SK-N-SH (cell line): ENCODE measurements at regions not wholly inside any gene's neighbourhood (a gene's known extent, or its start where the extent isn't known, plus 50 kb on each side); places are given as distances from the start of the nearest gene placed in this dataset.
A peak's percentile ranks its signal among the peaks of the same experiment; 100 is the strongest.

ENCODE experiments used
- CTCF ChIA-PET: fragments of 300-600, 350-600 bp; formaldehyde crosslinking; extraction: SDS; loops from one replicate; lab custom pipeline; 2021; lab: Yijun Ruan, JAX
- POLR2A ChIA-PET: fragments of 350-600 bp; sonication (Branson Sonifier 250); formaldehyde crosslinking; extraction: SDS; loops from one replicate; lab custom pipeline; 2020; ENCODE audit warnings: antibody characterized with exemption, inconsistent platforms; lab: Yijun Ruan, JAX
- DNase-seq: peaks from one replicate; pipeline ENCODE4 v3.0.0; 2012
- H2AFZ ChIP-seq: fragments of 200-600 bp; sonication (generic); 2 replicates; pipeline ENCODE4 v1.8.1; 2016; ENCODE audit warnings: antibody characterized with exemption, mild to moderate bottlenecking, low read depth
- H3F3A ChIP-seq: fragments of 200-600 bp; sonication (generic); replicated peaks from 2 replicates; pipeline ENCODE3; 2016; ENCODE audit warnings: antibody characterized with exemption, mild to moderate bottlenecking; ENCODE audit not compliant: insufficient read depth
- H3K27ac ChIP-seq, 2 experiments: fragments of 200-500 bp in 1 of 2; fragments of 200-600 bp in 1 of 2; sonication (Bioruptor generic) in 1 of 2; sonication (generic), shearing (Covaris generic) in 1 of 2; 2 replicates each; pipeline versions ENCODE4 v1.5.1 to v1.6.1; 2014 to 2016; ENCODE audit warnings: low read depth in 2 of 2, inconsistent platforms in 1 of 2, low read length in 1 of 2, mild to moderate bottlenecking in 1 of 2, mixed read lengths in 1 of 2
- H3K27me3 ChIP-seq: fragments of 200-600 bp; sonication (generic), shearing (Covaris generic); 2 replicates; pipeline ENCODE4 v1.6.1; 2016; ENCODE audit warnings: mixed run types; ENCODE audit not compliant: insufficient read depth
- H3K36me3 ChIP-seq, 2 experiments: fragments of 200-500 bp in 1 of 2; fragments of 200-600 bp in 1 of 2; sonication (Bioruptor generic) in 1 of 2; sonication (generic) in 1 of 2; replicated peaks in 1 of 2; 2 replicates each; pipeline versions ENCODE3 to v1.5.1; 2014 to 2016; ENCODE audit warnings: low read length in 1 of 2, mild to moderate bottlenecking in 1 of 2; ENCODE audit not compliant: insufficient read depth in 2 of 2, control insufficient read depth in 1 of 2
- H3K4me1 ChIP-seq, 2 experiments: fragments of 200-500 bp in 1 of 2; fragments of 200-600 bp in 1 of 2; sonication (Bioruptor generic) in 1 of 2; sonication (generic), shearing (Covaris generic) in 1 of 2; 2 replicates each; pipeline versions ENCODE4 v1.5.1 to v1.6.1; 2014 to 2016; ENCODE audit warnings: low read depth in 1 of 2, low read length in 1 of 2, mixed run types in 1 of 2; ENCODE audit not compliant: insufficient read depth in 2 of 2, control insufficient read depth in 1 of 2
- H3K4me2 ChIP-seq: fragments of 200-600 bp; sonication (generic), shearing (Covaris generic); 2 replicates; pipeline ENCODE4 v1.6.1; 2017; ENCODE audit warnings: mixed run types
- H3K4me3 ChIP-seq, 2 experiments: fragments of 200-500 bp in 1 of 2; fragments of 200-600 bp in 1 of 2; sonication (Bioruptor generic) in 1 of 2; sonication (generic), shearing (Covaris generic) in 1 of 2; 2 replicates each; pipeline versions ENCODE4 v1.5.1 to v1.8.1; 2014 to 2016; ENCODE audit warnings: low read depth in 2 of 2, inconsistent platforms in 1 of 2, low read length in 1 of 2, mild to moderate bottlenecking in 1 of 2, mixed read lengths in 1 of 2, moderate library complexity in 1 of 2
- H3K79me2 ChIP-seq: fragments of 200-600 bp; sonication (generic); 2 replicates; pipeline ENCODE4 v1.8.1; 2017; ENCODE audit warnings: mild to moderate bottlenecking; ENCODE audit not compliant: insufficient read depth
- H3K9ac ChIP-seq: fragments of 200-600 bp; sonication (generic); 2 replicates; pipeline ENCODE4 v1.6.1; 2017; ENCODE audit warnings: mixed run types
- H3K9me2 ChIP-seq: fragments of 200-600 bp; sonication (generic); 2 replicates; pipeline ENCODE4 v1.6.1; 2017; ENCODE audit warnings: mixed run types
- H3K9me3 ChIP-seq: fragments of 200-600 bp; sonication (generic); 2 replicates; pipeline ENCODE4 v1.6.1; 2017; ENCODE audit warnings: mixed run types, mild to moderate bottlenecking, moderate library complexity
- H4K20me1 ChIP-seq: fragments of 200-600 bp; sonication (generic); 2 replicates; pipeline ENCODE4 v1.6.1; 2017; ENCODE audit warnings: mild to moderate bottlenecking, mixed run types; ENCODE audit not compliant: insufficient read depth
- EP300 ChIP-seq, 2 experiments: IDR thresholded peaks; 2 replicates each; pipeline versions ENCODE4 v1.4.0 to v1.6.1; 2012; ENCODE audit warnings: borderline replicate concordance in 1 of 2, low read depth in 1 of 2, low read length in 1 of 2
- EZH2phosphoT487 ChIP-seq: fragments of 200-600 bp; sonication (generic); IDR thresholded peaks from 2 replicates; pipeline ENCODE4 v1.6.1; 2017; ENCODE audit warnings: low read depth, mixed run types, mild to moderate bottlenecking, antibody characterized with exemption, moderate library complexity, borderline replicate concordance
- GATA2 ChIP-seq: sonication (generic); formaldehyde crosslinking; IDR thresholded peaks from 2 replicates; pipeline ENCODE4 v1.5.0; 2020; ENCODE audit warnings: mild to moderate bottlenecking, missing genetic modification reagents
- IRF3 ChIP-seq: fragments of 150-350 bp; IDR thresholded peaks from 2 replicates; pipeline ENCODE4 v1.6.1; 2016; ENCODE audit warnings: mild to moderate bottlenecking, low read depth, low read length
- JUND ChIP-seq: IDR thresholded peaks from 2 replicates; pipeline ENCODE4 v1.4.0; 2012
- MAX ChIP-seq: IDR thresholded peaks from 2 replicates; pipeline ENCODE4 v1.4.0; 2012; ENCODE audit warnings: low read depth
- MEF2A ChIP-seq: IDR thresholded peaks from 2 replicates; pipeline ENCODE4 v1.4.0; 2012; ENCODE audit warnings: low read depth, borderline replicate concordance
- NRF1 ChIP-seq: IDR thresholded peaks from 2 replicates; pipeline ENCODE4 v1.6.1; 2012; ENCODE audit warnings: low read depth, mild to moderate bottlenecking, low read length
- PBX3 ChIP-seq: IDR thresholded peaks from 2 replicates; pipeline ENCODE4; 2012
- REST ChIP-seq: IDR thresholded peaks from 2 replicates; pipeline ENCODE4 v1.6.1; 2012; ENCODE audit warnings: mild to moderate bottlenecking, low read depth, low read length, moderate library complexity
- RXRA ChIP-seq: IDR thresholded peaks from 2 replicates; pipeline ENCODE4 v1.4.0; 2012; ENCODE audit warnings: low read depth, mild to moderate bottlenecking, borderline replicate concordance
- SIN3A ChIP-seq: IDR thresholded peaks from 2 replicates; pipeline ENCODE4 v1.6.1; 2012; ENCODE audit warnings: low read depth, mild to moderate bottlenecking, low read length, moderate library complexity, borderline replicate concordance
- SMC3 ChIP-seq: IDR thresholded peaks from 2 replicates; pipeline ENCODE4 v1.6.1; 2012; ENCODE audit warnings: low read depth, low read length, improper control_type of control experiment
- TCF12 ChIP-seq: IDR thresholded peaks from 2 replicates; pipeline ENCODE4 v1.4.0; 2012
- TEAD4 ChIP-seq: IDR thresholded peaks from 2 replicates; pipeline ENCODE4 v1.4.0; 2012; ENCODE audit warnings: mild to moderate bottlenecking, borderline replicate concordance; ENCODE audit not compliant: insufficient read depth
- USF1 ChIP-seq: IDR thresholded peaks from 2 replicates; pipeline ENCODE4 v1.4.0; 2012; ENCODE audit warnings: low read depth, borderline replicate concordance
- ZBTB33 ChIP-seq: IDR thresholded peaks from 2 replicates; pipeline ENCODE4 v1.4.0; 2012; ENCODE audit warnings: low read depth, borderline replicate concordance
- WGBS: methylation state at CpG from one replicate; pipeline ENCODE4 v1.1.6; 2017; ENCODE audit warnings: low lambda C conversion rate; 5-methylcytosine and 5-hydroxymethylcytosine counted together

GRCh38 chr3:101081999-101082398 is 88.8 kb upstream of the ABI3BP start:
- ChIA-PET CTCF (no interaction called here), POLR2A (no interaction called here)
- H3K36me3 ChIP-seq: no peaks in the 10 kb centered on the region
- H3K4me2 ChIP-seq: no peak overlapping the region
- H3K27me3 ChIP-seq: no peaks in the 10 kb centered on the region
- peaks cover 0 to 5% of the 10 kb centered on the region in 2 experiments; a peak in 1 of 4 replicates for H3K4me1 ChIP-seq
- no peak overlapping the region for H3K27ac ChIP-seq
- H3K9me2 ChIP-seq: no peaks in the 10 kb centered on the region
- H2AFZ ChIP-seq: no peak overlapping the region
- H3K9ac ChIP-seq: no peak overlapping the region
- H3K79me2 ChIP-seq: no peaks in the 10 kb centered on the region
- no peak for TF ChIP-seq TEAD4
- peak; percentile 28; the same call in 1 of the 2 replicates for TF ChIP-seq PBX3
- peak; percentile 80 for TF ChIP-seq TCF12
- no peak for TF ChIP-seq MAX
- no peaks in the 10 kb centered on the region for H3K9me3 ChIP-seq
- H3K4me3 ChIP-seq: no peak overlapping the region
- H3F3A ChIP-seq: no peaks in the 10 kb centered on the region
- no peaks in the 10 kb centered on the region for H4K20me1 ChIP-seq
- DNase-seq: no peak

GRCh38 chr3:101081446-101081845 is 88.2 kb upstream of the ABI3BP start:
- Histone ChIP-seq H3K4me1 (peaks cover 0 to 5% of the 10 kb centered on the region in 2 experiments; a peak in 1 of 4 replicates), H3K9ac (no peak overlapping the region), H2AFZ (no peak overlapping the region), H3F3A (no peaks in the 10 kb centered on the region), H3K9me2 (no peaks in the 10 kb centered on the region), H3K79me2 (no peaks in the 10 kb centered on the region), H3K27me3 (no peaks in the 10 kb centered on the region), H3K4me2 (no peak overlapping the region), H4K20me1 (no peaks in the 10 kb centered on the region), H3K27ac (no peak overlapping the region)
- no peak for DNase-seq
- POLR2A ChIA-PET: no interaction called here
- CTCF ChIA-PET: no interaction called here
- no peak for TF ChIP-seq SIN3A
- no peak for TF ChIP-seq EZH2phosphoT487
- no peak for TF ChIP-seq IRF3
- TF ChIP-seq USF1: no peak
- no peak for TF ChIP-seq JUND
- TF ChIP-seq MEF2A: no peak
- TF ChIP-seq GATA2: no peak
- TF ChIP-seq TCF12: no peak
- TF ChIP-seq REST: no peak
- no peak for TF ChIP-seq SMC3
- TF ChIP-seq RXRA: no peak
- no peak for TF ChIP-seq ZBTB33
- TF ChIP-seq EP300 (IDR thresholded peaks at IDR 0.05; ENCODE audit: borderline replicate concordance in 1 of 2, low read depth in 1 of 2, low read length in 1 of 2): no peak
- TF ChIP-seq NRF1: no peak
- TF ChIP-seq, all 33 proteins: peak for 0
- no peaks in the 10 kb centered on the region for H3K9me3 ChIP-seq
- H3K4me3 ChIP-seq: no peak overlapping the region
- WGBS: 79% methylated on average over 2 of the region's 2 CpGs
- H3K36me3 ChIP-seq: no peaks in the 10 kb centered on the region
